ENCODE measurements at regions not wholly inside any gene's neighbourhood (a gene's known extent, or its start where the extent isn't known, plus 50 kb on each side); places are given as distances from the start of the nearest gene placed in this dataset.
"Not testable (repeated sequence)": the region's sequence is repeated elsewhere in the genome, so short reads cannot be mapped to it uniquely, and the experiment has no call there.

DNA sequence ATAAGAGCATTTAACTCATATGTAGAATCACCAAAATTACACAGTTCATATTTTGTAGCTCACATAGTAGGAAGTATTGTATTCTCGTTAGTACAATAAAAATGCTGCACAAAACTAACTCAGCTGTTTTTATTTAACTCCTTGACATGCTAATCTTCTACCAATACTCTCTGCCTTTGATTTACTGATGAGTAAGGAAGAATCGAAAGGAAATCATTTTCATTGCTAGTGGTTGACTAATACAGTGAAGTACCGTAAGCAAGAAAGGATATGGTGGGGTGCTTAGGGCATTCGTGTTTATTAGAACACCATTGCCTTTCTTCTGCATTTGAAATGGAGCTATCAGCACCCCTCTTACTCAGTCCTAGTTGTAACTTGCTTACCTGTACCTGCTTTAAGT is 1239.1 kb upstream of the TENM3 start:
- no peak for DNase-seq

DNA sequence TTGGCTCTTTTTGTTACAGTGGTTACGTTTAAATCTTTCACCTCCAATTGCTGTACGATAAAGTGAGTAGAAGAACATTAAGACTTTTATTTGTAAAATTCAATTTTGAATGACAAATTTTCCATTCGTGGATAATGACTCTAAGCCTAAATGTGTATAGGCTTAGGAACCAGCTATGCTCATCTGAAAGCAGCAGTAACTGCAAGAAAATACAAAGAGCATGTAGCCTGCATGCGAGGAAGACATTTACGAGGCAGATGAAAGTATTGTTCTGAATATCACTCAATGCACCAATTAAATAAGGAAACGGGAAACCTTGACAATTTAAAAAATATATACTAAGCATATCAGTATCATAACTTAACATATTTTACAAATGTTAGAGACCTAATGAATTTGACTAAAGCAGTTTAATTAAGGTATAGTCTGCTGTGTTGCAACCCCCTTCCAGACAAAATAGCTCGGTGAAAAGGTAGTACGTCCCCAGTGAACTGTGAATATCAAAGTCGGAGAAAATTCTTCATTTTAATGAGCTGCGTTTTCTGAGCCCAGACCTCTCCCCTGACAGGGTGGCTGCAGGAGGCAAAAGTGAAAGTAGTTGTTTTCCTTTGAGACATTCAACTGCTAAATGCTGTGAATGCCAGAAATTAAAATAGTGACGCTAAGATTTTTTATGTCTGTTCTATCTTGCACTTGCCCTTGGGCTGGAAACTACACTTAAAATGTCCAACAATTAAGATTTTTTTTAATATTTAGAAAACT is 1236.5 kb upstream of the TENM3 start:
- no peak for DNase-seq

DNA sequence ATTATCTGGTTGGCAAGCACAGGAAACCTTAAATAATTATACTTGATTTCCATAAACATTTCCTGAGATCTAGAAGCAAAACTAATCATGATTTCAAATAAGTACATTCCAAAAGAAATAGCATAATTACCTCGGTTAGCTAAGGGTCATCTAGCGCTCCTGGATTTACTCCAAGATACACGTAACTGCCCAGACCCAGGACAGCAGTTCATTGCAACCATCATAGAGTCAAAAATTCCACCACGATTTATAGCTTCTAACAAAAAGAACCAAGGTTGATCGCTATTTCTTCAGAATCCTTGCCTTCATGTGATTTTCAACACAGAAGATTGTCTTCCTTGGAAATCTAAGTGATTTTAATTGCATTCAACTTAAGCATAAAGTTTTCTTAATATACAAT is 1235.5 kb upstream of the TENM3 start:
- DNase-seq: no peak

DNA sequence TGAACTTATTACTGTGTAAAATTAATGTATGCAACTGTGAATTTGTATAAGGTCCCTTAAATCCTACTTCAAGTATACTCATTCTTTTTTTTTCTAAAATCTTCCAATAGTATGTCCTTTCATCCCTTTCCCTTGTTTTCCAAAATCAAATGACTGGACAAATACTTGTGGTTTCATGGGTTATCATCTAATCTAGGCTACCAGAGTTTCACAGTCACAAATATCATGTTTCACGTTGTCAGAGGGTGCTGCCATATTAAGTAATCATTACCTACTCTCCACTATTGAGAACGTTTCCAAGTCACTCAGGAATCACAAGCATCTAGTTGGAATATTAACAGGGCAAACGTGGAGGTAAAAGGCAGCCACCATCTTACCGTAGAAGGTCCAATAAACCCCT is 1235.0 kb upstream of the TENM3 start:
- no peak for DNase-seq

DNA sequence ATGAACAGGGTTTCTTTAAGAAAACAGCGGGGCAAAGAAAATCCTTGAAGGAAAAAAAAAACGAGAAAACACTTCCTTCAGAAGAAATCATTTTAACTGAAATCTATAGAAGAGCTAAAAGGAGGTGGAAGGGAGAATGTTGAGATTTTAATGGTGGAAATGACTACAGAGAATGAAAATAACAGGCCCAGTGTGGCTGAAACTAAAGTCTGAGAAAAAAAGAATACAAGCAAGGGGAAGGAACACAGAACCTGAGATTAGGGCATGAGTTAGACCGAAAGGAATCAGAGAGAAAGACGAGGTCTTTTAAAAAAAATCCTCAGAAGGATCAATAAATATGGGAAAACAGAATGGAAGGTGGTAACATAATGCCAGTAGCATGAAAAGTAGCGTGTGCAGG is 1230.0 kb upstream of the TENM3 start:
- no peak for DNase-seq

DNA sequence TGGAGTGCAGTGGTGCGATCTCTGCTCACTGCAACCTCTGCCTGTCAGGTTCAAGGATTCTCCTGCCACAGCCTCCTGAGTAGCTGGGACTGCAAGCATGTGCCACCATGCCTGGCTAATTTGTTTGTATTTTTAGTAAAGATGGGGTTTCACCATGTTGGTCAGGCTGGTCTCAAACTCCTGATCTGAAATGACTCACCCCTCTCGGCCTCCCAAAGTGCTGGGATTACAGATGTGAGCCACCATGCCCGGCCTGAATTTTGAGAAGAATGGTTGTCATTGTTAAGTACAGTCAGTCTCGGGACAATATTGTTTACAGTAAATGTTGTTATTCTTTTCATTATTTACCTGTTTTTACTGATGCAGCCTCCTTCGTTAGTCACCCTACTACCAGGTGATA is 1226.2 kb upstream of the TENM3 start:
- no peak for DNase-seq

DNA sequence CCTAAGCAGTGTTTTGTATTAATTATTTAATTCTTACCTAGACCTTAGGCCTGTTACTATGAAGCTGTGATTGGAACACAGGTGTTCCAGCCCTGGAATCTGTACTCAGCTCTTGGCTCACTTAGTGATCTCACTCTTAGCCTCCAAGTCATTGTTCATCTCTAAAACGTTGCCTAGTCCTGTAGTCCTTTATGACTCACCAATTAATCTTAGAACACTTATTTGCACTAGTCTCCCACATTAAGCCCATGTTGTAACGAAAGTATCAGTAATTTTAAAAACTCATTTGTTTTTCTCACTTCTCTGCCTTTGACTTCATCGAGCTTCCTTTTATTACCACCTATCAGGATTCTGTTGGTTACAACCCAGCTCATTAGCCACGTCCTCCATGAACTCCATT is 1224.7 kb upstream of the TENM3 start:
- DNase-seq: no peak

DNA sequence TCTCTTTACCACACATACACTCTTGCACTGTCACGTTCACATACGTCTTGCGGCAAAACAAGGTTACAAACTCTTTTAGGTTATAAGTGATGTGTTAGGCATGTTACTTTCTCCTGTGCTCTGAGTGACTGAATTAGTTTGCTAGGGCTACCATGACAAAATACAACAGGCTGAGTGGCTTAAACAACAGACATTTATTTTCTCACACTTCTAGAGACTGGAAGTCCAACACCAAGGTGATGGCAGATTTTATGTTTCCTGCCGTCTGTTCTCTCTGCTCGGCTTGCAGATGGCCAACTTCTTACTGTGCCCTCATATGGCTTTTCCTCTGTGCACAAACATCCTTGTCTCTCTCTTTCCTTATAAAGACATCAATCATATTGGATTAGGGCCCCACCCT is 1224.3 kb upstream of the TENM3 start:
- DNase-seq: no peak

DNA sequence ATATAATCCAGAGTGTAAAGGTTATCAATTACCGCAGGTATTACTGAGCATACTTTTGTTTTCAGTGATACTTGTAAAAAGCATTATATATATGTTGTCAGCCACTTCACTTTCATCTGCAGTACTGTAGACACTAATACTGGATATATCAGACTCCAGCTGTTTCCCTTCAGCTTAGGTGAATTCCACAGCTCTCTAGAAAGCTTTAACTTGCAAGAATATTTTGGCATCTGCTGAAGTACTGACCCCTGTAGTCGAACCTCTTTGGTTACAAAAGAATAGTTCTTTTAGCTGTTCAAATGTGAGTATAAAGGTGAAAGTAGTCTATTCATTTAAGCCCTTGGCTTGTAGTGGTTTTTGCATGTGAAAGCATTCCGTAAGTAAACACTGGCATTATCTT is 1222.7 kb upstream of the TENM3 start:
- DNase-seq: no peak

DNA sequence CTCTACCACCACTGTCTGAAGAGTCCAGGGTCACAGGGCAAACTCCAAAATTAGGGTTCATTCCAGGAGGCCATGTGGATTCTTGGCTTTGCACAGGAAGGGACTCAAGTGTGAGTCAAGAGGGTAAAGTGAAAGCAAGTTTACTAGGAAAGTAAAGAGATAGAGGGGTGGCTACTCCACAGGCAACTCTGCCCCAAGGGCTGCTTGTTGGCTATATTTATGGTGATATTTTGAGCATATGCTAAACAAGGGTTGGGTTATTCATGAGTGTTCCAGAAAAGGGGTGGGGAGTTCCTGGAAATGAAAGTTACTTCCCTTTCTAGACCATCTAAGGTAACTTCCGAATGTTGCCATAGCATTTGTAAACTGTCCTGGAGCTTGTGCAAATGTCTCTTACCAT is 1222.0 kb upstream of the TENM3 start:
- DNase-seq: no peak

DNA sequence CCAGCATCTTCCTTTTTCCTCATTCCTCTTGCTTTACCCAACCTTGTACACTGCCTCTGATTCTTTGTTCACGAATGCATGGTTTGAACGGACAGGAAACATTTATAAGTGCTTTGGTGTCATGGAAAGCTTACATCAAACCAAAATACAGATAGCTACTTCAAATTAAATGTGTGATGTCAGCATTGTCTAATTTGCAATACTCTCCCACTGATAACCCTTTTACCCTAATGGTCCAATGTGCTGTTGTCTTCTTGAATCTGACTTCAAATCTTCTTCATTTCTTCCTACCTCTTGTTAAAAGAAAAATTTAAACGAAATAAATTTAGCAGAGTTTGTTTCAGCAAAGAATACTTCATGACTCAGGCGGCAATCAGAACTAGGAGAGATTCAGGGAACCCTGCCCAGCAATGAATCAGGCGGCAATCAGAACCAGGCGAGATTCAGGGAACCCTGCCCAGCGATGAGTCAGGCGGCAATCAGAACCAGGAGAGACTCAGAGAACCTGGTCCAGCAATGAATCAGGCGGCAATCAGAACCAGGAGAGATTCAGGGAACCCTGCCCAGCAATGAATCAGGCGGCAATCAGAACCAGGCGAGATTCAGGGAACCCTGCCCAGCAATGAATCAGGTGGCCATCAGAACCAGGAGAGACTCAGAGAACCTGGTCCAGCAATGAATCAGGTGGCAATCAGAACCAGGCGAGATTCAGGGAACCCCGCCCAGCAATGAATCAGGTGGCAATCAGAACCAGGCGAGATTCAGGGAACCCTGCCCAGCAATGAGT is 1212.9 kb upstream of the TENM3 start:
- not testable (repeated sequence) for DNase-seq

DNA sequence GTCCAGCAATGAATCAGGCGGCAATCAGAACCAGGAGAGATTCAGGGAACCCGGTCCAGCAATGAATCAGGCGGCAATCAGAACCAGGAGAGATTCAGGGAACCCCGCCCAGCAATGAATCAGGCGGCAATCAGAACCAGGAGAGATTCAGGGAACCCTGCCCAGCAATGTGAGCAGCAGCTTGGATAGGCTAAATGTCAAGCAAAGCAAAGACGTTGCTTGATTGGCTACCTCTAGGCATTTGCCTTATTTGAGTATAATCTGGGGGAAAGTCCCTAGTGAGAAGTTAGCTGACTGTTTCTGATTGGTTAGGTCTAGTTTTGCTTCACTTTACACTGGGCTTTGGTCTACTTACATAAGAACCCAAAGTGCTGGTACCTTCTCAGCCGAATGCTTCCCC is 1212.2 kb upstream of the TENM3 start:
- no peak for DNase-seq

DNA sequence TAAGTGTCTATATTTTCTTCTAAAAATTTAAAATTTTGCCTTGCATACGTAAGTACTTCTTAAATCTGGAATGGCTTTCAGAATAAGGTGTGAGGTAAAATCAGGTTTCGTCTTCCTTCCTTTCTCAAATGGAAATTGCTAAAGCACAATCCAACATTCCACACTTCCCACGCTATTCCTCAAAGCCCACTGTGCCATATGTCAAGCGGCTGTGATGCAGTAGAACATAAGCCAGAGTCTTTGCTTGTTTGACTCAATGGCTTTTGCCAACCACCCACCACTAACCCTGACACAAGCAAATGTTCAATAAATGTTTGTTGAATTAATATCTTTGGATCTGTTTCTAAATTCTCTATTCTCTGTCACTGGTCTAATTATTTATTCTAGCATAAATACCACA is 1199.7 kb upstream of the TENM3 start:
- no peak for DNase-seq

DNA sequence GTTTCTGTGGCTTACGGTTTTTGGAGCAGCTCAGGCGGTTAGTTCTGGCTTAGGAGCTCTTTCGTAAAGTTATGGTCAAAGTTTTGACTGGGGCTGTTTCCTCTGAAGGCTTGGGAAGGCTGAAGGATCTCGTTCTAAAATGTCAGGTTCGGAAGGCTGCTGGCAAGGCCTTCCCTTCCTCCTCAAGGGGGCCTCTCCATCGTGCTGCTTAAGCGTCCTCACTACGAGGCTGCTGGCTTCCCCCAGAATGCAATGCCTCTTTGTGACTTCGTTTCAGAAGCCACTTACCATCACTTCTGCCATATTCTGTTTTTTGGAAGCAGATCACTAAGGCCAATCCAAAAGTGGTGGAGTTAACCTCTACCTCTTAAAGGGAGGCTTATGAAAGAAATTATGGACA is 1196.4 kb upstream of the TENM3 start:
- no peak for DNase-seq

DNA sequence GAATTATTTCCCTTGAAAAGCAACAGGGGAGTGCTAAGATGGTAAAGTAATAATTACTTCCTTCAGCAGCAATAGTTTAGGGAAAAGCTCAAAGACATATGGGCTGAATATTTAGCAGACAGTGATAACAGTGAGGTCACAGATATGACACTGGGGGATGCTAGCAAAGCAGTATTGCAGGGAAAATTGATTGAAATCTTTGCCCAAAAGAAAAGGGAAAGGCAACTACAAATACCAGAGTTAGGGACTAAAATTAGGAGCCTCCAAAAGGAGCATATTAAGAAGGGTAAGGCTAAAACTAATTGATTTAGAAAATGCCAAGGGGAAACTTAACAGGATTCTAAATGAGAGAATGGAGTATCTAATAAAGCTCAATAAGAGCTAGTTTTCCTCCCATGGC is 1191.3 kb upstream of the TENM3 start:
- DNase-seq: no peak

DNA sequence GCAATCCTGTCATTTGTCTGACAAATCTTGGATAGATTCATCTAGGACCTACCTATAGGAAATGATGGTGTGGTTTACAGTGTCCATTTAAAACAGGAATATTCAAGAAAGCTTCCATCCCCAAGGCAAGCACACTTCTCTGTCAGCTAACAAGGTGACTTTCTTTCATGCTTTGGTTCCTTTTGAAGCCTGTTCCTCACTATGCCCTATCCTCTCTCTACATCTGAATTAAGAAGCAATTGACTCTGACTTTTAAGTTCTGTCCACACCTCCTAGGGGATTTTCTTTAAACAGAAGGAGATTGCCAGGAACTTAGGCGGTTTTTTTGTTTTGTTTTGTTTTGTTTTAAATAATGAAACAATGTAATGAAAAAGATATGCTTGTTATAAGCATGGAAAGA is 1181.4 kb upstream of the TENM3 start:
- DNase-seq: no peak

DNA sequence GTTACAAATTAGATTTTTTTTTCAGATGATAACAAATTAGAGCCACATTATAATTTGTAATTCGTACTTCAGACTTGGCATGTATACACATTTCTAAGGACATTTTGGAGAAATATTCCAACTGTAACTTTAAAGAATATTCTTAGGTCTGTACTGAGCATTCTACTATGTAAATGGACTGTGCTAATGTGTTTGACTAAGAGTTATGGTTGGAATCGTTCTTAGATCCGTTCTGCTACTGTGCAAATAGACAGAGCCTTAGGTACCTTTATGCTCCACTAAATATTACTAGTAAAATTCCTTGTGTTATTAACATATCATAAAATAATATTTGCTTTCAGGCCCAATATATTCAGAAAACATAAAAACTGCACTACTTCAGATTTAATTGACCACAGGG is 1180.0 kb upstream of the TENM3 start:
- DNase-seq: no peak

DNA sequence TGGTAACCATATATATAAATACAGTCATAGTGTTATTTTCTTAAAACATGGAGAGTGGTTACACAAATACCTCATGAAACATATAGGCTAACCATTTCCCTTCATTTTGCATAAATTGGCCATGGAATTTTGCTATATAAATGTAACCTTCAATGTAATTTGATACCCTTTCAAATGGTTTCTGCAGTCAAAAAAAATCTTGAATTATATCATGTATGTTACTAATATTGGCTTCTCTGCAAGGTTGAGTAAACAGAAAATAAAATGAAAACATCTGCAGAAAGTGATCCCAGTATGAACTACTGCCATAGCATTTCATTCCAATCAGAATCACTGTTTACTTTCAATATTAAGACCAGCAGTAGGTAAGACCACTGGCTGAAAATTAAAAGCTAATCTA is 1165.9 kb upstream of the TENM3 start:
- DNase-seq: no peak

DNA sequence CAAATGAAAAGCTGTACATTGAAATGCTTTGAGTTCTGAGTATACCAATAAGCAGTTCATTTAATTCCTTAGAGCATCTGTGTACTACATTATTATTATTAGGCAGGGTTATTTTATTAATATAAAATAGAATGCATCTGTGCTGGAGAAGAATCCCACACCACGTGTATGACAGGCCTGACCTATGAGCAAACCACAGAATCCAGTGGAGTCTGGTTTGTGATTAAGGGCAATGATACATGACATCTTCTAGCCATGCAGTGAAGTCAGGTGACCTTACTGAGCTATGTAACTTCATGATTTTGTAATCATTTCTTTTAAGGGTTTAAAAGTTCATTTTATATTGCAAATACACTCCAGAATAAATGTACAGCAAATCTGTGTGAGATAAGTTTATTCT is 1165.0 kb upstream of the TENM3 start:
- no peak for DNase-seq

DNA sequence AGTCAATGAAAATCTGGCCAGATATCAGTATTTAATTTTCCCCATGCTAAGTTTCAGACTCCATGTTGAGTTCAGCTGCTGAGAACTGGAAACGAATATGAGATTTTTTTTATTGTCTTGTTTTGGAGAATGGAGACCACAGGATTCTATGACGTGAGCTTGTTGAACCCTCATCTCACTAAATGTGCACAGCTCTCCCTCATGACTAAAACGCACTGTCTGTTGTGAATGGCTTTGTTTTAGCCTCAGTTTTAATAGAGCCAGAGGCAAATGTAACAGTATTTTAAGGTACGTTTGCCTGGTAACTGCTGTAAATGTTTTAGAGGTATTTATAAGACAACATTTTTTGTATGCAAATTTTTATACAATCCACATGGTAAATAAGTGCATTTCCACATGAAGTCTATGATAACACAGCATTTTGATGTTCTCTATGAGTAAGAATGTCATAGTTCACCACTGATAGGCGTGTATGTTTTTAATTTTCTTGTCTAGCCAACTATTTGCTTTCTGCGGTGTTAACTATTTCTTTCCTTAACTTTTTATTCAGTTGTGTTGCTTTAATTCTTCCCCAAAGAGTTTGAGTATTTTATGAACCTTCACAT is 1159.3 kb upstream of the TENM3 start:
- no peak for DNase-seq

DNA sequence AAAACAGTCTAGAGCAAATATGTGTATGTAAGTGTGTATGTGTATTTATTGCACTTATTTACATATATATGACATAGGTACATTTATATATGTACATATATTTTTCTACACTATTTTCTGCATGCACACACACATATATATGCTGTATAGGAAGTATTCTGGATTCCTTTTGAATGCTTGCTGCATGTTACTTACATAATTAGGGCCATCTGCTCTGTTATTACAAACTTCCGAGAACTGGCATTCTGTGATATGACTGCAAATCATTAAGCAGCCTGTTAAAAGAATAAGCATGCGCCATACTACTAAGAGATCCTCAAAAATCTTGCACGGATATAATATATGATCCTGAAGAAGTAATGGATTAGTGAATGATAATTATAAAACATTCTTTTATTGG is 1157.6 kb upstream of the TENM3 start:
- no peak for DNase-seq

DNA sequence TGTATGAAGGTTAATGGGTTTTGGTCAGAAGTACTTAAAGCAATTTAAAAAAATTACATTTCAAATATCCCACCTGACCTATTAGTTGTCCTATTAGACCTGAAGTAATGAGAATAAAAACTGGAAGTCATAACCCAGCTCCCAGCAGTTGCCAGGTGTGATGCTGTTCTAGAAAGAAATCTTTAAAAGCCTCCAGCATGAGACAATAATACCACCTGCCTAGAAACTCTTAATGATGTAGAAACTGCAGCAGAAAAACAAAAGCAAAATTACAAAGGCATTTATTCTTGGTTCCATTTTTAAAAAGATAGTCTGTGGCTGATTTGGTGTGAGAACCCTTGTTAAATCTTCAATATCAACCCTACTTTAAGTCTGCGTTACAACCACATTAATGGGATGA is 1137.7 kb upstream of the TENM3 start:
- no peak for DNase-seq

DNA sequence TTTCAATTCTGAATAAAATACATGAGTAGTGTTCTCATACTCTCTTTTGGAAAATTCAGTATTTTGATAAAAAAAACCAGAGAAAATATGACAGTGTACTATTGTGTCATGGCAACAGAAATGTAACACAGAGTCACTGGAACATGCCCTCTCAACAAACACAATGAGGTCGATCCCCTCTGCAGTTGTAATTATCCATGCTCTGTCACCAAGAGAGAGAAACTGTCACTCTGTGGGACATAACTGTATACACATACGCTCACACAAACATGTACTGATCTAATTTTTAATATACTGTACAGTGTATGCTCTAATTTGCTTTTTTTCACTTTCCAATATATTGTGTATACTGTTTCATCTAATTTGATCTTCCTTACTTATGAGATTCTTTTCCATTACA is 1136.8 kb upstream of the TENM3 start:
- DNase-seq: no peak

DNA sequence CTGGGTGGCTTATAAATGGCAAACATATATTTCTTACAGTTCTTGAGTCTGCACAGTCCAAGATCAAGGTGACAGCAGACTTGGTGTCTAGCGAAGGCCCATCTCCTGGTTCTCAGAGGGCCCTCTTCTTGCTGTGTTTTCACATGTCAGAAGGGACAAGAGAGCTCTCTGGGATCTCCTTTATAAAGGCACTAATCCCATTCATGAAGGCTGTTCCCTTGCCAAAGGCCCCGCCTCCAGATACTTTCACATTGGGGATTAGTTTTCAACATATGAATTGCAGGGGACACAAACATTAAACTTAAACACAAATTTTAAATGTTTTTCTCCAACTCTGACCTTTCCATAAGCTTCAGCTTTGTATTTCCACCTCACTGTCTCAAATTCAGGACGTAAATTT is 1135.0 kb upstream of the TENM3 start:
- no peak for DNase-seq
